Dendritic cell treated with granulocyte-macrophage colony-stimulating factor and Interleukin-4, amounts not matched to agents 40 ng/mL and 50 ng/mL, for 4 days (primary cell): ENCODE measurements at regions not wholly inside any gene's neighbourhood (a gene's known extent, or its start where the extent isn't known, plus 50 kb on each side); places are given as distances from the start of the nearest gene placed in this dataset.

Source experiments
- H3K27ac Mint-ChIP-seq: one replicate; pipeline ENCODE4 v1.8.0; 2022; ENCODE audit warnings: mild to moderate bottlenecking, mixed read lengths
- H3K27me3 Mint-ChIP-seq: one replicate; pipeline ENCODE4 v1.8.0; 2022; ENCODE audit warnings: mild to moderate bottlenecking, mixed read lengths
- H3K36me3 Mint-ChIP-seq: one replicate; pipeline ENCODE4 v1.8.0; 2022; ENCODE audit warnings: low read depth, mixed read lengths
- H3K4me1 Mint-ChIP-seq: one replicate; pipeline ENCODE4 v1.8.0; 2022; ENCODE audit warnings: low read depth, mixed read lengths
- H3K4me3 Mint-ChIP-seq: one replicate; pipeline ENCODE4 v1.8.0; 2022; ENCODE audit warnings: mild to moderate bottlenecking, moderate library complexity, mixed read lengths
- H3K9me3 Mint-ChIP-seq: one replicate; pipeline ENCODE4 v1.8.0; 2022; ENCODE audit warnings: mixed read lengths
- intact Hi-C: fragments of 100-400 bp; cut with micrococcal nuclease; formaldehyde crosslinking; loops from one replicate; pipeline ENCODE4 v1.15.0; 2022

DNA sequence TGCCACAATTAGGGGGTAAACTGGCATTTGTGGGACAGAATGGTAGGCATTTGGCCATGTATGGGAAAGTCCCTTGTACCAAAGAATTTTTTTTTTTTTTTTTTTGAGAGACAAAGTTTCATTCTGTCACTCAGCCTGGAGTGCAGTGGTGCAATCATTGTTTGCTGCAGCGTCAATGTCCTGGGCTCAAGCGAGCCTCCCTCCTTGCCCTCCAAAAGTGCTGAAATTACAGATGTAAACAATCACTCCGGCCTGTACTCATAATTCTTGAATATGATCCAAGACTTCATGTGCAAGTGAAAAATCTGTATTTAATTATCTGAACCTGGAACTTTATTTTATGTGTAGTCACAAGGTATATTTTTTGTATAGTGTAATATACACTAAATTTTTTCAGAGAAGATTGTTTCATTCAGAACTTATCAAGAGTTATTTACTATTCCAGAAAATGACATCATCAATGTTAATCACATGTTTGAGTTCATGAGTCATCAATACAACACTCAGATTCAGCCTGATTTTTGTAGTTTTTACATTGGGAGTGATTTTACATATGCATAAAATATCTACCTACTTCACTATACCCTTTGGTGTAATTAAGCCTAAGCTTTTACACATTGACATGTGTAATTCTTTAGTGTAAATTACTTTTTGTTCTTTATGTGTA, 138.7 kb upstream of the L3MBTL4 start:
- Mint-ChIP-seq H3K4me3 (no peak overlapping the region), H3K27ac (no peak overlapping the region), H3K27me3 (no peaks in the 10 kb centered on the region), H3K4me1 (no peaks in the 10 kb centered on the region), H3K36me3 (no peaks in the 10 kb centered on the region), H3K9me3 (no peaks in the 10 kb centered on the region)
- intact Hi-C loops: no loop called here

DNA sequence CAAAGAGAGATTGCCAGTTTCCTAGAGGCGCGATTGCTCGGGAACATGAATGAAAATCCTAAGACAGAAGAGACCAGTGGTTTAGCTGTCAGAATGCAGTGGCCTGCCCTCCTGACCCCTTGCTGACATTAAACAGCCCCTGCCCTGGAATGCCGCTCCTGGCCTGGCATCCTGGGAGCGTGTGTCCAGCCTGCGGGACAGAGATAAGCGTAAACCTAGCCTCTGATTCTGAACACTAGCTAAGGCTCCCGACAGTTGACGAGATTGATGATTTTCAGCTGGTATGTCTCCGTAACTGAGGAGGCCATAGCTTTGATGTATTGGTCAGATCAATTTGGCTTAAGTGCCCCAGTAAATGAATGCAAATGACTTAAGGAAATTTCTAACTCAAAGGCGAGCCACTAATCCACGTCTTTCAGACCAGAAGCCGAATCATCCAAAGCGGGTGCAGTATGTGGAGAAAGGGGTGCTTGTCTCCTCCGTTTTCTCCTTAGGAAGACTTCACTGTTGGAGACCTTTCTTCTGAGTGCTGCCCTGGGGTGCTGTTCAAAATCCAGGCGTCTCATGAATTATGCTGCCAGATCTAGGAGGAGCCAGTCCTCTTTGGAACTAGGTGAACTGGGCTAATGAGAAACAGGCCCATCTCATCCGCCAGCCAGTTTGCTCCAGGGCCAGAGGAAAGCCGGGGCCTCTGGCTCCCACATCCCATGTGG, 142.5 kb upstream of the L3MBTL4 start:
- H3K9me3 Mint-ChIP-seq: no peaks in the 10 kb centered on the region
- no peak overlapping the region for H3K27ac Mint-ChIP-seq
- H3K4me3 Mint-ChIP-seq: no peak overlapping the region
- H3K36me3 Mint-ChIP-seq: no peaks in the 10 kb centered on the region
- H3K4me1 Mint-ChIP-seq: no peaks in the 10 kb centered on the region
- intact Hi-C loops: no loop called here
- H3K27me3 Mint-ChIP-seq: peaks cover 2% of the 10 kb centered on the region

DNA sequence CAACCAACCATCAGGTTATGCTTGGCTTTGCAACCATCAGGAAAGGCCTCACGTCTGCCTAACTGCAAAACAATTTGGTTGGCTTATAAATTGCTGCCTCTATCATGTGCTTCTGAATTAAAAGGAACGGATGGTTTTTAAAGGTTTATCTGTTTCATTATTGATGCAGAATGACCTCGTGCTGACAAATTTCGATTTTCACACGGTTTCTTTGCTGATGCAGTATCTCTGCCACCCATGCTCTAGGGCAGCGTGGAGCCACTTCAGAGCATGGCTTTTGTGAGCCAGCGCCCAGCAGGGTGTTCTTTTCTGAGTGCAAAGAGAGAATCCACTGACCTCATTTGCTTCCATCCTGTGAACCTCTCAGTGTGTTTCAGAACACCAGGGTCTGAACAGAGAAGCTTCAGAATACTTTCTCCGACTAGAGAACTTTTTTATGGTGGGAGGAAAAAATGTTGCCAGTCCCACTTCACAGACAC, 143.1 kb upstream of the L3MBTL4 start:
- Mint-ChIP-seq H3K9me3 (no peaks in the 10 kb centered on the region), H3K4me3 (no peak overlapping the region), H3K27me3 (peaks cover 2% of the 10 kb centered on the region), H3K27ac (no peak overlapping the region), H3K36me3 (no peaks in the 10 kb centered on the region), H3K4me1 (no peaks in the 10 kb centered on the region)
- intact Hi-C loops: no loop called here

DNA sequence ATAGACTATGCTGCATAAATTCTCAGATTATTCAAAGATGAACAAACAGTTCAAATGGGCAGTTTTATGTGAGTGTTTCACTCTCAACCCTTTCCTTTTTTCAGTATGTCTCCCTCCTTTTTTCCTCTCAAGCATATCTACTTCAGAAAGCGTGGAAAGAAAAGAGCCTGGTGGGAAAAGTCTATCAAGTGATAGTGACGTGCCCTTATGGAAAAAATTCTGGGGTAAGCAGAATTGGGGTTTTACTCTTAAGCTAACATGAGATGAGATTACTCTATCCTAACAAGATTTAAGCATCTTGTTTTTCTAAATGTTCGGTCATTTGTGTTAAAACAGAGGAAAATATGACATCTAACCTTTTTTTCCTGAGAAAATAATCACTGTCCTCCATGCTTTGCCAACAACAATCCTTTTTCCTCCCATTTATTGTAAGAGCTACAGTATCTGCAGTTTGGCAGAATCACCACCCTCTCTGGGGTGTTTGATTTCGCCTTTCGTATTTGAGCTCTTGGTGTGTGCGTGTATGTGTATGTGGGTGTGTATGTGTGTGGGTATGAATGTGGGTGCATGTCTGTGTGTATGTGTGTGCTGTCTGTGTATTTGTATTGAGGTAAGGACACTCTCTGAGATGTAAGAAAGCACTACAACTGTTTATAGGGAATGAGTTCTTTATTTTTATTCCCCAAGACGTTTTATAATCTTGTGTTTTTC, 143.9 kb upstream of the L3MBTL4 start:
- Mint-ChIP-seq H3K36me3 (no peaks in the 10 kb centered on the region), H3K4me3 (no peak overlapping the region), H3K9me3 (no peaks in the 10 kb centered on the region), H3K27me3 (peaks cover 2% of the 10 kb centered on the region), H3K4me1 (no peaks in the 10 kb centered on the region), H3K27ac (no peak overlapping the region)
- intact Hi-C loops: no loop called here

DNA sequence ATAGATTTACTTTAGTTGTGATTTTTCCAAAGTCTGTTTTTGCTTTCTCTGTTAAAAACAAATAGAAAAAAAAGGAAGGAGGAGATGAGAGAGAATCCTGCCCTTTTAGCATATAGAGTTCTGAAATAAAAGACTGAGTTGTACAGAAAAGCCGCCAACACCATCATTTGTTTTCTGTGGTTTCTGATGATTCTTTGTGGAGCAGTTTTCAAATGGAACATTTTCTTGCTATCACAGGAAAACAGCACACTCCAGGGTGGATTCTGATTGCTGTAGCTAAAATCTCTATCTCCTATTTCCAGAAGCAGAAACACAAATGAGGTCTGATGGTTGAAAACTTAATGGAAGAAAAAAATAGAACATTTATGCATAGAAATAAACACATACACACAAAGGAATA, 144.6 kb upstream of the L3MBTL4 start:
- intact Hi-C loops: no loop called here

DNA sequence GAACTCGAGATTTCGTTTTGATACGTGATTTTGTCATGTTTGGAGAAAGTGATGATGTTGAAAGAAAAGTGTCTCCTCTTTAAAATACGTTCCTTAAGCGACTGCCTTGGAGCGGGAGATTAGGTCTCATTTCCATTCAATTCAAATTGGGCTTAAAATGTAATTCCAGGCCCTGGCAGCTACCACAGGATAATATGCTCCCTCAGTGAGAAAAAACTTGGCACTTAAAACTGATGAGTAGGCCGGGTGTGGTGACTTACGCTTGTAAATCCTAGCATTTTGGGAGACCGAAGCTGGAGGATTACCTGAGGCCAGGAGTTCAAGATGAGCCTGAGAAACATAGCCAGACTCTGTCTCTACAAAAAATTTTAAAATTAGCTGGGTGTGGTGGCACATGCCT, 146.3 kb upstream of the L3MBTL4 start:
- Mint-ChIP-seq H3K36me3 (no peaks in the 10 kb centered on the region), H3K27me3 (peaks cover 2% of the 10 kb centered on the region), H3K4me1 (no peaks in the 10 kb centered on the region), H3K9me3 (no peaks in the 10 kb centered on the region), H3K27ac (no peak overlapping the region), H3K4me3 (no peak overlapping the region)
- intact Hi-C loops: no loop called here

More for the DNA sequence above, 144.6 kb upstream of the L3MBTL4 start:
- H3K4me3 Mint-ChIP-seq: no peak overlapping the region
- H3K9me3 Mint-ChIP-seq: no peaks in the 10 kb centered on the region
- H3K27me3 Mint-ChIP-seq: peaks cover 2% of the 10 kb centered on the region
- H3K36me3 Mint-ChIP-seq: no peaks in the 10 kb centered on the region
- no peaks in the 10 kb centered on the region for H3K4me1 Mint-ChIP-seq
- no peak overlapping the region for H3K27ac Mint-ChIP-seq

DNA sequence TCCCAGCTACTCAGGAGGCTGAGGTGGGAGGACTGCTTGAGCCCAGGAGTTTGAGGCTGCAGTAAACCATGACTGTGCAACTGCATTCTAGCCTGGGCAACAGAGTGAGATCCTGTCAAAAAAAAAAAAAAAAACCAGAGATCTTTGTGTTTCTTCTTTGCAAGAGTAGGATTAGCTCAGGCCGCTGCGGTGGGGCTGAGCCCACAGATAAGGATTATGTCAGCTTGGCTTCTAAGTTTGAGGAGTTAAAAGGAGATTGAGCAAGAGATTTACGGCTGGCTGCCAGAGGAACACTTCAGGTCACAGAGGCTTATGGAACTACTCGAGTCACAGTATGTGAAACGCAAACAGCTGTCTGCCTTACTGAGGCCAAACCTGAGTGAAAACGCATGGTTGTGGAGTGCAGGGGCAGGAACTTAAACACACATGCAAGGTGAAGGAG, 146.7 kb upstream of the L3MBTL4 start:
- intact Hi-C loops: no loop called here
- Mint-ChIP-seq H3K27ac (no peak overlapping the region), H3K36me3 (no peaks in the 10 kb centered on the region)

DNA sequence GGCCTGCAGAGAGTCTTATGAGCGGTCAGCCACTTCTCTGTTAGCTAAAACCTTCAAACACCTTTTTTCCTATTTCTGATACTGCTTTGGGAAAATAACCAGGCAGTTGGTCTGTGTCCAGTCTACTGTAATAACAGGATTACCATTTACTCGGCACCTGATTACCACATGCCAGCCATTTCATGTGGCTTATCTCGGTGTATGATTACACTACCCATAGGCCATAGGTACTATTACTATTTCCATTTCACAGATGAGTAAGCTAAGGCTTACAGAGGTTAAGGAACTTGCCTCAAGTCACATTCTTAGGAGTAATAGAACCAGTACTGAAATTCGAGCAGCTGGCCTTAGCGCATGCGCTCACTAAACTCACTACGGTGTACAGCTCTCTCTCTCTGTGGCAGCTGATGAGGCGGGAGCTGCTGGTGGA, 147.2 kb upstream of the L3MBTL4 start:
- no peaks in the 10 kb centered on the region for H3K4me1 Mint-ChIP-seq
- no peak overlapping the region for H3K4me3 Mint-ChIP-seq
- H3K36me3 Mint-ChIP-seq: no peaks in the 10 kb centered on the region
- intact Hi-C loops: no loop called here
- H3K9me3 Mint-ChIP-seq: no peaks in the 10 kb centered on the region
- peaks cover 2% of the 10 kb centered on the region for H3K27me3 Mint-ChIP-seq
- H3K27ac Mint-ChIP-seq: no peak overlapping the region

More for the DNA sequence above, 146.7 kb upstream of the L3MBTL4 start:
- Mint-ChIP-seq H3K9me3 (no peaks in the 10 kb centered on the region), H3K27me3 (peaks cover 2% of the 10 kb centered on the region), H3K4me3 (no peak overlapping the region), H3K4me1 (no peaks in the 10 kb centered on the region)

DNA sequence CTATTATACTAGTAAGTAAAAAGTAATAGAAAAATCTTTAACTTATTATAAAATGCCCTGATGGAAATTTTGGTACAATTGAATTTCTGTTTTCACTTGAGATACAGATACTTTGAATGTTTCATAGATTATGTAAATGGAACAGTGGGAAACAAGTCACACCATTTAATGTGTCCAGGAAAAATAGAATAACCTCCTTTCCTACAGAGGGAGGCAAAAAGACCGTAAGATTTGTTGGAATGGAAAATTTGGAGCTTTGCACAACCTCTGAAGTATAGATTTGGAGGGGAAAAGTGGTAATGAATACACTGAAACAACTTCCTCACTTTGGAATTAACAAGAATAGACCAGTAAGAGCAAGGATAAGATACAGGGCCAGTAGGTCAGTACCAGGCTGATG, 149.2 kb upstream of the L3MBTL4 start:
- intact Hi-C loops: no loop called here
- H3K36me3 Mint-ChIP-seq: no peaks in the 10 kb centered on the region
- no peaks in the 10 kb centered on the region for H3K4me1 Mint-ChIP-seq
- H3K27ac Mint-ChIP-seq: no peak overlapping the region
- no peak overlapping the region for H3K4me3 Mint-ChIP-seq
- no peaks in the 10 kb centered on the region for H3K9me3 Mint-ChIP-seq
- H3K27me3 Mint-ChIP-seq: no peaks in the 10 kb centered on the region

DNA sequence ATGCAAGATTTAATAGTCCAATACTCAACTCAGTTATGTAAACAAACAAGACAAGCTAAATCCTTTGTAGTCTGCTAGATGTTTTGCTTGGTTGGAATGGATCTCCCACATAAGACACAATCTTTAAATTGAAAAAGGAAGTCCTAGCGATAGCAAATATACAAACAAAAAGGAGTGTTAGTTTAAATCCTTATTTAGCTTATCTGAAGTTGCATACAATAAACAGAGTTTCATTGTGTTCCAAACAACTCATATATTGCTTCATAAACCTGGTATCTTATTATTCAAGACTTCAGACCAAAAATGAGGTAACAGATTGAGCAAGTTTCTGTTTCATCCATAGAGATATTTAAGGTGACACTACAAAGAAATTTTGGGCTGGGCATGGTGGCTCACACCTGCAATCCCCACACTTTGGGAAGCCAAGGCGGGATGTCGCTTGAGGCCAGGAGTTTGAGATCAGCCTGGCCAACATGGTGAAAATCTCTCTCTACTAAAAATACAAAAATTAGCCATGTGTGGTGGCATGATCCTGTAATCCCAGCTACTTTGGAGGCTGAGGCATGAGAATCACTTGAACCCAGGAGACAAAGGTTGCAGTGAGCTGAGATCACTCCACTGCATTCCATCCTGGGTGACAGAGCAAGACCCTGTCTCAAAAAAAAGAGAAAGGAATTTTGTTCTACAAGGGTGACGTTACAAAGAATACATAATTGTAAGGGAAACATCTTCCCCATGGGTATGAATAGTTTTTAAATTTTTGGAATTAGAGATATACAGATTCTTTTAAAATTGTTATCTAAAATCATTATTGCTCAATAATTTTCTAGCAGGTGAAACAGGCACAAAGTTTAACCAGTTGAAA, 150.5 kb upstream of the L3MBTL4 start:
- no peaks in the 10 kb centered on the region for H3K4me1 Mint-ChIP-seq
- no peaks in the 10 kb centered on the region for H3K9me3 Mint-ChIP-seq
- no peaks in the 10 kb centered on the region for H3K27me3 Mint-ChIP-seq
- no peak overlapping the region for H3K27ac Mint-ChIP-seq
- H3K4me3 Mint-ChIP-seq: no peak overlapping the region
- intact Hi-C loops: no loop called here
- H3K36me3 Mint-ChIP-seq: no peaks in the 10 kb centered on the region

DNA sequence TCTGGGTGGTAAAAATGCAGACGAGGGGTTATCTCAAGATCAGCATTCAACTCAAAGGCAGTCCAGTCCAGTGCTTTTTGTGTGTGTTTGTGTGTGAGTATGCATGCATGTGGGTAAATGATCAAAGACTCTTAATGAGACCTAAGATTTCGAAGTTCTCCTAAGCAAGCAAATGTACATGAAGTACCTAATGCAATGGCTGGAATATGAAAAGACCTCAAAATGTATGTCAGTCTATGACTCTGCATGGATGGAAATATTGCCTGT, 151.0 kb upstream of the L3MBTL4 start:
- H3K9me3 Mint-ChIP-seq: no peaks in the 10 kb centered on the region
- H3K4me1 Mint-ChIP-seq: no peaks in the 10 kb centered on the region
- no peak overlapping the region for H3K27ac Mint-ChIP-seq
- no peaks in the 10 kb centered on the region for H3K36me3 Mint-ChIP-seq
- intact Hi-C loops: no loop called here
- H3K4me3 Mint-ChIP-seq: no peak overlapping the region
- no peaks in the 10 kb centered on the region for H3K27me3 Mint-ChIP-seq

DNA sequence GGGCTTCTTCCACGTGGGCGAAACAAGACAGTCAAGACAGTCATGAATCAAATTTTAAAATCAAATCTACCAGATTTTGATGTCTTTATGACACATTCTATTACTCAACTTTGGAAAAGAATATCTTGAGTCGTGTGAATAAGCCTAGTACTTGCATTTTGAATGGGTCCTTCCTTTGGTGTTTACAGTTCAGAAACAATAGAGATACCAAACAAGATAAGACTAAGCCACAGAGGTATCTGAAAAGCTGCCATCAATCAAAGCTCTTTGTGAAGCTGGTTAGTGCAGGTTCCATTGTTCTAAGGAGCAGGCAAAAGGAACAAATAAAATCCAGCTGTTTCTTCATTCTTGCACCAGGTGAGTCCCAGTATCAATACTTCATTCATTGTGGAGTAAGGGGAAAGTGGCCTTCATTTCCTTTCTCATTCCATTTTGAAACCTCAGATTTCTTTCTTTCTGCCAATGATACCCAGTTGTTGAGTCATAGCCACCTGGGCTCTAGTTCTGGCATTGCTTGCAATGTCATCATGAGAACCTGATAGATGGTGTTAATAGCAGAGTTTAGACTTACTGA, 151.7 kb upstream of the L3MBTL4 start:
- H3K36me3 Mint-ChIP-seq: no peaks in the 10 kb centered on the region

DNA sequence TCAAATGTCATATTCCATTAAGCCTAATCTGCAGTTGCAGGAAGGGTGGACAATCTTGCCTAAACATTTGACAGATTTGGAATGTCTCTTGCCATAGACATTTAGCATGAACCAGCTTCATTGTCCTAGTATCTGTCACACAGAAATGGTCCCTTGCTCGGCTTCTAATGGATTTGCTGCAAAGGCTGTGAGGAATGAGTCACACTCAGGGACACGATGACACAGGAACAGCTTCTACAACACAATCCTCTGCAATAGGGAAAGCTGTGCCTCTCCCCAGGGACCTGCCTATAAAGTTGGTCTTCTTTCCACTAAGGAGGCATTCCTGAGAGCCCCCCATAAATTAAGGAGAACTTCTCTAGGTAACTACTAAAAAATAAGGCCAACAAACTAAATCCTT, 155.1 kb upstream of the L3MBTL4 start:
- Mint-ChIP-seq H3K27me3 (no peaks in the 10 kb centered on the region), H3K4me1 (no peaks in the 10 kb centered on the region), H3K4me3 (no peak overlapping the region), H3K27ac (no peak overlapping the region), H3K36me3 (no peaks in the 10 kb centered on the region), H3K9me3 (no peaks in the 10 kb centered on the region)
- intact Hi-C loops: no loop called here

More for the DNA sequence above, 151.7 kb upstream of the L3MBTL4 start:
- intact Hi-C loops: no loop called here
- Mint-ChIP-seq H3K4me3 (no peak overlapping the region), H3K27me3 (no peaks in the 10 kb centered on the region), H3K9me3 (no peaks in the 10 kb centered on the region), H3K27ac (no peak overlapping the region), H3K4me1 (no peaks in the 10 kb centered on the region)
